GM23338 (cell line): ENCODE measurements at regions not wholly inside any gene's neighbourhood (a gene's known extent, or its start where the extent isn't known, plus 50 kb on each side); places are given as distances from the start of the nearest gene placed in this dataset.

Experiments
- ATAC-seq: fragments of 200-7000 bp; cut with Tn5 transposase; 3 replicates; pipeline ENCODE4 v1.9.1; 2020
- DNase-seq: peaks from one replicate; pipeline ENCODE4 v3.0.0-alpha.2; 2015; ENCODE audit warnings: low spot score
- H2AFZ ChIP-seq: fragments of 200-600 bp; sonication (generic); 2 replicates; pipeline ENCODE4 v1.8.0; 2016; ENCODE audit warnings: antibody characterized with exemption, mild to moderate bottlenecking, moderate library complexity
- H3F3A ChIP-seq: fragments of 200-600 bp; sonication (generic); replicated peaks from 2 replicates; pipeline ENCODE4 v1.8.0; 2017; ENCODE audit warnings: antibody characterized with exemption, mixed run types, low read depth
- H3K27ac ChIP-seq: fragments of 200-600 bp; sonication (generic); 2 replicates; pipeline ENCODE4 v1.6.1; 2016; ENCODE audit warnings: low read depth
- H3K27me3 ChIP-seq: fragments of 200-600 bp; sonication (generic); 2 replicates; pipeline ENCODE4 v1.8.0; 2016; ENCODE audit warnings: mild to moderate bottlenecking, mixed run types, moderate library complexity; ENCODE audit not compliant: insufficient read depth
- H3K36me3 ChIP-seq: fragments of 200-600 bp; sonication (generic); 2 replicates; pipeline ENCODE4 v1.8.0; 2016; ENCODE audit warnings: mild to moderate bottlenecking; ENCODE audit not compliant: insufficient read depth
- H3K4me1 ChIP-seq: fragments of 200-600 bp; sonication (generic); 2 replicates; pipeline ENCODE4 v1.8.0; 2016; ENCODE audit warnings: mild to moderate bottlenecking, moderate library complexity; ENCODE audit not compliant: insufficient read depth
- H3K4me2 ChIP-seq: fragments of 200-600 bp; sonication (generic); 2 replicates; pipeline ENCODE4 v1.7.1; 2017; ENCODE audit warnings: mixed run types
- H3K4me3 ChIP-seq: fragments of 200-600 bp; sonication (generic); 2 replicates; pipeline ENCODE4 v1.6.1; 2016; ENCODE audit warnings: mixed run types
- H3K79me2 ChIP-seq: fragments of 200-600 bp; sonication (generic); replicated peaks from 2 replicates; pipeline ENCODE4 v1.8.0; 2017; ENCODE audit warnings: mild to moderate bottlenecking; ENCODE audit not compliant: insufficient read depth
- H3K9me2 ChIP-seq: fragments of 200-600 bp; sonication (generic); 2 replicates; pipeline ENCODE4 v1.8.0; 2017; ENCODE audit not compliant: insufficient read depth
- H4K20me1 ChIP-seq: fragments of 200-600 bp; sonication (generic); replicated peaks from 2 replicates; pipeline ENCODE4 v1.8.0; 2017; ENCODE audit warnings: mild to moderate bottlenecking; ENCODE audit not compliant: insufficient read depth
- H3K27ac Mint-ChIP-seq: 2 replicates; pipeline ENCODE4 v1.8.0; 2020; ENCODE audit warnings: inconsistent platforms, mild to moderate bottlenecking, moderate library complexity, mixed read lengths
- H3K27me3 Mint-ChIP-seq: 3 replicates; pipeline ENCODE4 v1.8.0; 2022; ENCODE audit warnings: low read depth, mild to moderate bottlenecking, moderate library complexity, mixed read lengths, inconsistent platforms; ENCODE audit not compliant: insufficient read depth, poor library complexity
- H3K36me3 Mint-ChIP-seq: 3 replicates; pipeline ENCODE4 v1.8.0; 2021; ENCODE audit warnings: low read depth, mild to moderate bottlenecking, inconsistent platforms, moderate library complexity, mixed read lengths
- H3K4me1 Mint-ChIP-seq: 3 replicates; pipeline ENCODE4 v1.8.0; 2020; ENCODE audit warnings: mild to moderate bottlenecking, inconsistent platforms, mixed read lengths
- H3K4me3 Mint-ChIP-seq: 3 replicates; pipeline ENCODE4 v1.8.0; 2021; ENCODE audit warnings: moderate library complexity, mild to moderate bottlenecking, inconsistent platforms, mixed read lengths
- H3K9me3 Mint-ChIP-seq: 3 replicates; pipeline ENCODE4 v1.8.0; 2020; ENCODE audit warnings: moderate library complexity, mild to moderate bottlenecking, inconsistent platforms, mixed read lengths
- CREB1 ChIP-seq: fragments of 250-450 bp; sonication (Bioruptor Pico); IDR thresholded peaks from 2 replicates; pipeline ENCODE4 v1.5.0; 2020; ENCODE audit warnings: low read depth, mild to moderate bottlenecking, moderate library complexity
- EZH2 ChIP-seq: fragments of 200-600 bp; sonication (generic); IDR thresholded peaks from one replicate; pipeline ENCODE4 v1.8.0; 2017; ENCODE audit warnings: antibody characterized with exemption, mild to moderate bottlenecking, low read depth; ENCODE audit not compliant: unreplicated experiment
- EZH2phosphoT487 ChIP-seq: fragments of 200-600 bp; sonication (generic); IDR thresholded peaks from one replicate; pipeline ENCODE4 v1.8.1; 2018; ENCODE audit warnings: antibody characterized with exemption; ENCODE audit not compliant: unreplicated experiment
- JUNB ChIP-seq: IDR thresholded peaks from one replicate; pipeline ENCODE4 v1.6.1; 2016; ENCODE audit warnings: antibody characterized with exemption; ENCODE audit not compliant: unreplicated experiment
- NANOG ChIP-seq: IDR thresholded peaks from 2 replicates; pipeline ENCODE4 v1.6.1; 2016; ENCODE audit warnings: antibody characterized with exemption, borderline replicate concordance
- POLR2AphosphoS5 ChIP-seq: IDR thresholded peaks from 2 replicates; pipeline ENCODE4 v1.6.1; 2016; ENCODE audit warnings: antibody characterized with exemption, low read depth
- STAT1 ChIP-seq: IDR thresholded peaks from one replicate; pipeline ENCODE4 v1.6.1; 2016; ENCODE audit warnings: antibody characterized with exemption; ENCODE audit not compliant: unreplicated experiment
- ZNF114 ChIP-seq: fragments of 250-450 bp; sonication (Bioruptor Pico); IDR thresholded peaks from 2 replicates; pipeline ENCODE4 v1.5.0; 2020; ENCODE audit warnings: mild to moderate bottlenecking, moderate library complexity
- ZNF331 ChIP-seq: fragments of 250-450 bp; sonication (Bioruptor Pico); IDR thresholded peaks from 2 replicates; pipeline ENCODE4 v1.5.0; 2020; ENCODE audit warnings: low read depth, mild to moderate bottlenecking, moderate library complexity
- TF ChIP-seq, protein P1 (sequence below): IDR thresholded peaks from one replicate; pipeline ENCODE4 v1.6.1; 2018; ENCODE audit warnings: antibody characterized with exemption; ENCODE audit not compliant: unreplicated experiment
- TF ChIP-seq, protein P2 (sequence below): IDR thresholded peaks from 2 replicates; pipeline ENCODE4 v1.6.1; 2016; ENCODE audit warnings: antibody characterized with exemption
- TF ChIP-seq, protein P3 (sequence below): fragments of 250-450 bp; sonication (Bioruptor Pico); IDR thresholded peaks from 2 replicates; pipeline ENCODE4 v1.5.0; 2020; ENCODE audit warnings: mild to moderate bottlenecking, moderate library complexity
- TF ChIP-seq, protein P4 (sequence below), 2 experiments: fragments of 200-600 bp in 1 of 2; sonication (generic) in 1 of 2; conservative IDR thresholded peaks; 2 replicates each; pipeline versions ENCODE4 v1.5.1 to v1.6.1; 2016 to 2017; ENCODE audit warnings: antibody characterized with exemption in 2 of 2, low read depth in 2 of 2, mild to moderate bottlenecking in 2 of 2, moderate library complexity in 1 of 2

DNA sequence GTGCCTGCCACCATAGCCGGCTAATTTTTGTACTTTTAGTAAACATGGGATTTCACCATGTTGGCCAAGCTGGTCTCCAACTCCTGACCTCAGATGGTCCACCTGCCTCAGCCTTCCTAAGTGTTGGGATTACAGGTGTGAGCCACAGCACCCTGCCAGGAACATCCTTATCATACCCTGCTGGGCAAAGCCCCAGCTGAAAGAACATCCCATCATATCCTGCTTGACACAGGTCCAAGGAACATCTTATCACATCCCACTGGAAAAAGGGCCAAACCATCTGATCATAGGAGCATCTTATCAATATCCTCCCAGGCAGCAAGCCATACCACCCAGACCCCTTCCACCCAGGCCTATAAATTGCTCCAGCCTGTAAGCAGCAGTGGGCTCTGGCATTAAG is 1109.2 kb upstream of the CDH8 start:
- H3K4me2 ChIP-seq: no peak overlapping the region
- no peaks in the 10 kb centered on the region for H3F3A ChIP-seq
- no peaks in the 10 kb centered on the region for H3K27me3 ChIP-seq
- H3K4me1 ChIP-seq: no peaks in the 10 kb centered on the region
- Mint-ChIP-seq H3K4me3 (no peak overlapping the region), H3K27ac (no peak overlapping the region), H3K9me3 (no peaks in the 10 kb centered on the region; the same call in 2 of the 3 replicates), H3K36me3 (no peaks in the 10 kb centered on the region), H3K4me1 (no peaks in the 10 kb centered on the region), H3K27me3 (no peaks in the 10 kb centered on the region)
- no peak for DNase-seq
- no peak for ATAC-seq
- no peaks in the 10 kb centered on the region for H3K9me2 ChIP-seq
- H2AFZ ChIP-seq: no peak overlapping the region
- no peak overlapping the region for H3K4me3 ChIP-seq
- no peaks in the 10 kb centered on the region for H4K20me1 ChIP-seq
- H3K36me3 ChIP-seq: no peaks in the 10 kb centered on the region
- H3K27ac ChIP-seq: no peak overlapping the region
- TF ChIP-seq JUNB (no peak), ZNF114 (no peak), EZH2 (no peak), POLR2AphosphoS5 (no peak), STAT1 (no peak), EZH2phosphoT487 (no peak), NANOG (no peak), ZNF331 (CRISPR knock-in tag) (no peak), CREB1 (no peak)
- TF ChIP-seq, protein P1, sequence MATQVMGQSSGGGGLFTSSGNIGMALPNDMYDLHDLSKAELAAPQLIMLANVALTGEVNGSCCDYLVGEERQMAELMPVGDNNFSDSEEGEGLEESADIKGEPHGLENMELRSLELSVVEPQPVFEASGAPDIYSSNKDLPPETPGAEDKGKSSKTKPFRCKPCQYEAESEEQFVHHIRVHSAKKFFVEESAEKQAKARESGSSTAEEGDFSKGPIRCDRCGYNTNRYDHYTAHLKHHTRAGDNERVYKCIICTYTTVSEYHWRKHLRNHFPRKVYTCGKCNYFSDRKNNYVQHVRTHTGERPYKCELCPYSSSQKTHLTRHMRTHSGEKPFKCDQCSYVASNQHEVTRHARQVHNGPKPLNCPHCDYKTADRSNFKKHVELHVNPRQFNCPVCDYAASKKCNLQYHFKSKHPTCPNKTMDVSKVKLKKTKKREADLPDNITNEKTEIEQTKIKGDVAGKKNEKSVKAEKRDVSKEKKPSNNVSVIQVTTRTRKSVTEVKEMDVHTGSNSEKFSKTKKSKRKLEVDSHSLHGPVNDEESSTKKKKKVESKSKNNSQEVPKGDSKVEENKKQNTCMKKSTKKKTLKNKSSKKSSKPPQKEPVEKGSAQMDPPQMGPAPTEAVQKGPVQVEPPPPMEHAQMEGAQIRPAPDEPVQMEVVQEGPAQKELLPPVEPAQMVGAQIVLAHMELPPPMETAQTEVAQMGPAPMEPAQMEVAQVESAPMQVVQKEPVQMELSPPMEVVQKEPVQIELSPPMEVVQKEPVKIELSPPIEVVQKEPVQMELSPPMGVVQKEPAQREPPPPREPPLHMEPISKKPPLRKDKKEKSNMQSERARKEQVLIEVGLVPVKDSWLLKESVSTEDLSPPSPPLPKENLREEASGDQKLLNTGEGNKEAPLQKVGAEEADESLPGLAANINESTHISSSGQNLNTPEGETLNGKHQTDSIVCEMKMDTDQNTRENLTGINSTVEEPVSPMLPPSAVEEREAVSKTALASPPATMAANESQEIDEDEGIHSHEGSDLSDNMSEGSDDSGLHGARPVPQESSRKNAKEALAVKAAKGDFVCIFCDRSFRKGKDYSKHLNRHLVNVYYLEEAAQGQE: no peak
- TF ChIP-seq, protein P2, sequence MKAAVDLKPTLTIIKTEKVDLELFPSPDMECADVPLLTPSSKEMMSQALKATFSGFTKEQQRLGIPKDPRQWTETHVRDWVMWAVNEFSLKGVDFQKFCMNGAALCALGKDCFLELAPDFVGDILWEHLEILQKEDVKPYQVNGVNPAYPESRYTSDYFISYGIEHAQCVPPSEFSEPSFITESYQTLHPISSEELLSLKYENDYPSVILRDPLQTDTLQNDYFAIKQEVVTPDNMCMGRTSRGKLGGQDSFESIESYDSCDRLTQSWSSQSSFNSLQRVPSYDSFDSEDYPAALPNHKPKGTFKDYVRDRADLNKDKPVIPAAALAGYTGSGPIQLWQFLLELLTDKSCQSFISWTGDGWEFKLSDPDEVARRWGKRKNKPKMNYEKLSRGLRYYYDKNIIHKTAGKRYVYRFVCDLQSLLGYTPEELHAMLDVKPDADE: no peak
- TF ChIP-seq, protein P3, sequence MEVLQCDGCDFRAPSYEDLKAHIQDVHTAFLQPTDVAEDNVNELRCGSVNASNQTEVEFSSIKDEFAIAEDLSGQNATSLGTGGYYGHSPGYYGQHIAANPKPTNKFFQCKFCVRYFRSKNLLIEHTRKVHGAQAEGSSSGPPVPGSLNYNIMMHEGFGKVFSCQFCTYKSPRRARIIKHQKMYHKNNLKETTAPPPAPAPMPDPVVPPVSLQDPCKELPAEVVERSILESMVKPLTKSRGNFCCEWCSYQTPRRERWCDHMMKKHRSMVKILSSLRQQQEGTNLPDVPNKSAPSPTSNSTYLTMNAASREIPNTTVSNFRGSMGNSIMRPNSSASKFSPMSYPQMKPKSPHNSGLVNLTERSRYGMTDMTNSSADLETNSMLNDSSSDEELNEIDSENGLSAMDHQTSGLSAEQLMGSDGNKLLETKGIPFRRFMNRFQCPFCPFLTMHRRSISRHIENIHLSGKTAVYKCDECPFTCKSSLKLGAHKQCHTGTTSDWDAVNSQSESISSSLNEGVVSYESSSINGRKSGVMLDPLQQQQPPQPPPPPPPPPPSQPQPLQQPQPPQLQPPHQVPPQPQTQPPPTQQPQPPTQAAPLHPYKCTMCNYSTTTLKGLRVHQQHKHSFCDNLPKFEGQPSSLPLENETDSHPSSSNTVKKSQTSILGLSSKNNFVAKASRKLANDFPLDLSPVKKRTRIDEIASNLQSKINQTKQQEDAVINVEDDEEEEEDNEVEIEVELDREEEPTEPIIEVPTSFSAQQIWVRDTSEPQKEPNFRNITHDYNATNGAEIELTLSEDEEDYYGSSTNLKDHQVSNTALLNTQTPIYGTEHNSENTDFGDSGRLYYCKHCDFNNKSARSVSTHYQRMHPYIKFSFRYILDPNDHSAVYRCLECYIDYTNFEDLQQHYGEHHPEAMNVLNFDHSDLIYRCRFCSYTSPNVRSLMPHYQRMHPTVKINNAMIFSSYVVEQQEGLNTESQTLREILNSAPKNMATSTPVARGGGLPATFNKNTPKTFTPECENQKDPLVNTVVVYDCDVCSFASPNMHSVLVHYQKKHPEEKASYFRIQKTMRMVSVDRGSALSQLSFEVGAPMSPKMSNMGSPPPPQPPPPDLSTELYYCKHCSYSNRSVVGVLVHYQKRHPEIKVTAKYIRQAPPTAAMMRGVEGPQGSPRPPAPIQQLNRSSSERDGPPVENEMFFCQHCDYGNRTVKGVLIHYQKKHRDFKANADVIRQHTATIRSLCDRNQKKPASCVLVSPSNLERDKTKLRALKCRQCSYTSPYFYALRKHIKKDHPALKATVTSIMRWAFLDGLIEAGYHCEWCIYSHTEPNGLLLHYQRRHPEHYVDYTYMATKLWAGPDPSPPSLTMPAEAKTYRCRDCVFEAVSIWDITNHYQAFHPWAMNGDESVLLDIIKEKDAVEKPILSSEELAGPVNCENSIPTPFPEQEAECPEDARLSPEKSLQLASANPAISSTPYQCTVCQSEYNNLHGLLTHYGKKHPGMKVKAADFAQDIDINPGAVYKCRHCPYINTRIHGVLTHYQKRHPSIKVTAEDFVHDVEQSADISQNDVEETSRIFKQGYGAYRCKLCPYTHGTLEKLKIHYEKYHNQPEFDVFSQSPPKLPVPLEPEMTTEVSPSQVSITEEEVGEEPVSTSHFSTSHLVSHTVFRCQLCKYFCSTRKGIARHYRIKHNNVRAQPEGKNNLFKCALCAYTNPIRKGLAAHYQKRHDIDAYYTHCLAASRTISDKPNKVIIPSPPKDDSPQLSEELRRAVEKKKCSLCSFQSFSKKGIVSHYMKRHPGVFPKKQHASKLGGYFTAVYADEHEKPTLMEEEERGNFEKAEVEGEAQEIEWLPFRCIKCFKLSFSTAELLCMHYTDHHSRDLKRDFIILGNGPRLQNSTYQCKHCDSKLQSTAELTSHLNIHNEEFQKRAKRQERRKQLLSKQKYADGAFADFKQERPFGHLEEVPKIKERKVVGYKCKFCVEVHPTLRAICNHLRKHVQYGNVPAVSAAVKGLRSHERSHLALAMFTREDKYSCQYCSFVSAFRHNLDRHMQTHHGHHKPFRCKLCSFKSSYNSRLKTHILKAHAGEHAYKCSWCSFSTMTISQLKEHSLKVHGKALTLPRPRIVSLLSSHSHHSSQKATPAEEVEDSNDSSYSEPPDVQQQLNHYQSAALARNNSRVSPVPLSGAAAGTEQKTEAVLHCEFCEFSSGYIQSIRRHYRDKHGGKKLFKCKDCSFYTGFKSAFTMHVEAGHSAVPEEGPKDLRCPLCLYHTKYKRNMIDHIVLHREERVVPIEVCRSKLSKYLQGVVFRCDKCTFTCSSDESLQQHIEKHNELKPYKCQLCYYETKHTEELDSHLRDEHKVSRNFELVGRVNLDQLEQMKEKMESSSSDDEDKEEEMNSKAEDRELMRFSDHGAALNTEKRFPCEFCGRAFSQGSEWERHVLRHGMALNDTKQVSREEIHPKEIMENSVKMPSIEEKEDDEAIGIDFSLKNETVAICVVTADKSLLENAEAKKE (CRISPR knock-in tag): no peak
- TF ChIP-seq, protein P4, sequence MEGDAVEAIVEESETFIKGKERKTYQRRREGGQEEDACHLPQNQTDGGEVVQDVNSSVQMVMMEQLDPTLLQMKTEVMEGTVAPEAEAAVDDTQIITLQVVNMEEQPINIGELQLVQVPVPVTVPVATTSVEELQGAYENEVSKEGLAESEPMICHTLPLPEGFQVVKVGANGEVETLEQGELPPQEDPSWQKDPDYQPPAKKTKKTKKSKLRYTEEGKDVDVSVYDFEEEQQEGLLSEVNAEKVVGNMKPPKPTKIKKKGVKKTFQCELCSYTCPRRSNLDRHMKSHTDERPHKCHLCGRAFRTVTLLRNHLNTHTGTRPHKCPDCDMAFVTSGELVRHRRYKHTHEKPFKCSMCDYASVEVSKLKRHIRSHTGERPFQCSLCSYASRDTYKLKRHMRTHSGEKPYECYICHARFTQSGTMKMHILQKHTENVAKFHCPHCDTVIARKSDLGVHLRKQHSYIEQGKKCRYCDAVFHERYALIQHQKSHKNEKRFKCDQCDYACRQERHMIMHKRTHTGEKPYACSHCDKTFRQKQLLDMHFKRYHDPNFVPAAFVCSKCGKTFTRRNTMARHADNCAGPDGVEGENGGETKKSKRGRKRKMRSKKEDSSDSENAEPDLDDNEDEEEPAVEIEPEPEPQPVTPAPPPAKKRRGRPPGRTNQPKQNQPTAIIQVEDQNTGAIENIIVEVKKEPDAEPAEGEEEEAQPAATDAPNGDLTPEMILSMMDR (conservative IDR thresholded peaks at IDR 0.05; ENCODE audit: low read depth in 2 of 2): no peak
- no peaks in the 10 kb centered on the region for H3K79me2 ChIP-seq
